ENCODE measurements at regions not wholly inside any gene's neighbourhood (a gene's known extent, or its start where the extent isn't known, plus 50 kb on each side); places are given as distances from the start of the nearest gene placed in this dataset.

GRCh38 chr17:36671144-36671543 is 69.8 kb downstream of the MRM1 start:
- no peaks in the 10 kb centered on the region for H3K4me1 ChIP-seq
- WGBS, 2 donors: 62 to 80% methylated on average over 3 of the region's 3 CpGs
- H3K27ac ChIP-seq: no peak overlapping the region
- TF ChIP-seq CTCF (IDR thresholded peaks at IDR 0.05) (no peak), POLR2A (IDR thresholded peaks at IDR 0.05) (no peak)
- no peak overlapping the region for H3K4me3 ChIP-seq
- H3K9me3 ChIP-seq: no peaks in the 10 kb centered on the region
- DNase-seq: no peak
- H3K27me3 ChIP-seq: no peaks in the 10 kb centered on the region
- intact Hi-C loops (cut with DNase I): no loop called here
- ATAC-seq: no peak
- no peaks in the 10 kb centered on the region for H3K36me3 ChIP-seq (replicated peaks in 1 of 2; ENCODE audit: insufficient read depth in 1 of 2, low read depth in 2 of 2)

GRCh38 chr17:36672403-36672918 is 71.1 kb downstream of the MRM1 start:
- Histone ChIP-seq H3K27me3 (no peaks in the 10 kb centered on the region), H3K27ac (no peak overlapping the region), H3K36me3 (replicated peaks in 1 of 2; ENCODE audit: insufficient read depth in 1 of 2, low read depth in 2 of 2) (no peaks in the 10 kb centered on the region), H3K4me1 (no peaks in the 10 kb centered on the region), H3K9me3 (no peaks in the 10 kb centered on the region), H3K4me3 (no peak overlapping the region)
- DNase-seq: no peak
- intact Hi-C loops (cut with DNase I): no loop called here
- ATAC-seq: no peak
- TF ChIP-seq CTCF (IDR thresholded peaks at IDR 0.05): no peak
- TF ChIP-seq POLR2A (IDR thresholded peaks at IDR 0.05): no peak
- 69 to 78% methylated on average over 7 of the region's 7 CpGs for WGBS, 2 donors

GRCh38 chr17:36673068-36673467 is 71.7 kb downstream of the MRM1 start:
- Histone ChIP-seq H3K27ac (no peak overlapping the region), H3K9me3 (no peaks in the 10 kb centered on the region), H3K36me3 (replicated peaks in 1 of 2; ENCODE audit: insufficient read depth in 1 of 2, low read depth in 2 of 2) (no peaks in the 10 kb centered on the region), H3K27me3 (no peaks in the 10 kb centered on the region), H3K4me3 (no peak overlapping the region), H3K4me1 (no peaks in the 10 kb centered on the region)
- intact Hi-C loops (cut with DNase I): no loop called here
- ATAC-seq (no peak), DNase-seq (no peak)
- no peak for TF ChIP-seq POLR2A (IDR thresholded peaks at IDR 0.05)
- no peak for TF ChIP-seq CTCF (IDR thresholded peaks at IDR 0.05)
- WGBS, 2 donors: 85 to 89% methylated on average over 5 of the region's 5 CpGs

- no peaks in the 10 kb centered on the region for H3K36me3 ChIP-seq (replicated peaks in 1 of 2; ENCODE audit: insufficient read depth in 1 of 2, low read depth in 2 of 2)
- no peak for DNase-seq
- intact Hi-C loops (cut with DNase I): no loop called here
- H3K27me3 ChIP-seq: no peaks in the 10 kb centered on the region
- no peaks in the 10 kb centered on the region for H3K9me3 ChIP-seq
- H3K4me3 ChIP-seq: no peak overlapping the region
- no peak for ATAC-seq
- no peak overlapping the region for H3K27ac ChIP-seq
- TF ChIP-seq POLR2A (IDR thresholded peaks at IDR 0.05): no peak
- no peak for TF ChIP-seq CTCF (IDR thresholded peaks at IDR 0.05)
- H3K4me1 ChIP-seq: no peaks in the 10 kb centered on the region
- 66 to 80% methylated on average over 7 of the region's 7 CpGs for WGBS, 2 donors
Measured at GRCh38 chr17:36673637-36674277, 72.4 kb downstream of the MRM1 start.

GRCh38 chr17:36674278-36674650 is 72.9 kb downstream of the MRM1 start:
- intact Hi-C loops (cut with DNase I): no loop called here
- Histone ChIP-seq H3K4me1 (no peaks in the 10 kb centered on the region), H3K27ac (no peak overlapping the region), H3K4me3 (no peak overlapping the region), H3K27me3 (no peaks in the 10 kb centered on the region), H3K9me3 (no peaks in the 10 kb centered on the region), H3K36me3 (replicated peaks in 1 of 2; ENCODE audit: insufficient read depth in 1 of 2, low read depth in 2 of 2) (no peaks in the 10 kb centered on the region)
- TF ChIP-seq POLR2A (IDR thresholded peaks at IDR 0.05): no peak
- TF ChIP-seq CTCF (IDR thresholded peaks at IDR 0.05): no peak
- ATAC-seq (no peak), DNase-seq (no peak)
- WGBS, 2 donors: 54 to 57% methylated on average over 4 of the region's 4 CpGs
